Neural progenitor cell (in vitro differentiated cells): ENCODE measurements at regions not wholly inside any gene's neighbourhood (a gene's known extent, or its start where the extent isn't known, plus 50 kb on each side); places are given as distances from the start of the nearest gene placed in this dataset.
A peak's percentile ranks its signal among the peaks of the same experiment; 100 is the strongest.

Experiments
- DNase-seq: peaks from one replicate; pipeline ENCODE4 v3.0.0-alpha.2; 2016; ENCODE audit warnings: low spot score
- H2AFZ ChIP-seq: fragments of 200-600 bp; sonication (generic); replicated peaks from 2 replicates; pipeline ENCODE4 v1.6.1; 2016; ENCODE audit warnings: antibody characterized with exemption
- H3F3A ChIP-seq: fragments of 200-600 bp; sonication (generic); 2 replicates; pipeline ENCODE4 v1.6.1; 2016; ENCODE audit warnings: antibody characterized with exemption, low read depth
- H3K27ac ChIP-seq: fragments of 200-600 bp; sonication (generic); 2 replicates; pipeline ENCODE4 v1.5.1; 2016; ENCODE audit warnings: mild to moderate bottlenecking
- H3K27me3 ChIP-seq: fragments of 200-600 bp; sonication (generic); 2 replicates; pipeline ENCODE4 v1.6.1; 2016; ENCODE audit warnings: mild to moderate bottlenecking, moderate library complexity
- H3K36me3 ChIP-seq: fragments of 200-600 bp; sonication (generic); 2 replicates; pipeline ENCODE4 v1.5.1; 2016
- H3K4me1 ChIP-seq: fragments of 200-600 bp; sonication (generic); 2 replicates; pipeline ENCODE4 v1.6.1; 2016; ENCODE audit warnings: mixed run types
- H3K4me2 ChIP-seq: fragments of 200-600 bp; sonication (generic); 2 replicates; pipeline ENCODE4 v1.6.1; 2016
- H3K4me3 ChIP-seq: fragments of 200-600 bp; sonication (generic); 2 replicates; pipeline ENCODE4 v1.5.1; 2016
- H3K79me2 ChIP-seq: fragments of 200-600 bp; sonication (generic); 2 replicates; pipeline ENCODE4 v1.6.1; 2016; ENCODE audit warnings: low read depth
- H3K9ac ChIP-seq: fragments of 200-600 bp; sonication (generic); 2 replicates; pipeline ENCODE4 v1.6.1; 2016
- H3K9me3 ChIP-seq: fragments of 200-600 bp; sonication (generic); 2 replicates; pipeline ENCODE4 v1.5.1; 2016; ENCODE audit warnings: low read depth
- H4K20me1 ChIP-seq: fragments of 200-600 bp; sonication (generic); 2 replicates; pipeline ENCODE4 v1.6.1; 2016; ENCODE audit warnings: low read depth
- H3K27ac Mint-ChIP-seq: 3 replicates; pipeline ENCODE4 v1.8.0; 2021; ENCODE audit warnings: mixed read lengths
- H3K27me3 Mint-ChIP-seq: 2 replicates; pipeline ENCODE4 v1.8.0; 2022; ENCODE audit warnings: low read depth, mild to moderate bottlenecking, inconsistent platforms, moderate library complexity, mixed read lengths; ENCODE audit not compliant: insufficient read depth
- H3K36me3 Mint-ChIP-seq: 3 replicates; pipeline ENCODE4 v1.8.0; 2021; ENCODE audit warnings: mixed read lengths
- H3K4me1 Mint-ChIP-seq: 3 replicates; pipeline ENCODE4 v1.8.0; 2021; ENCODE audit warnings: mixed read lengths
- H3K4me3 Mint-ChIP-seq: 3 replicates; pipeline ENCODE4 v1.8.0; 2021; ENCODE audit warnings: mild to moderate bottlenecking, moderate library complexity, mixed read lengths
- H3K9me3 Mint-ChIP-seq: 3 replicates; pipeline ENCODE4 v1.8.0; 2020; ENCODE audit warnings: mixed read lengths
- CTCF ChIP-seq: fragments of 200-600 bp; sonication (generic); IDR thresholded peaks from 2 replicates; pipeline ENCODE4 v1.5.1; 2017; ENCODE audit warnings: antibody characterized with exemption, mild to moderate bottlenecking
- EZH2 ChIP-seq: fragments of 200-600 bp; sonication (generic); IDR thresholded peaks from 2 replicates; pipeline ENCODE4 v1.6.1; 2017; ENCODE audit warnings: antibody characterized with exemption, mild to moderate bottlenecking, moderate library complexity
- EZH2phosphoT487 ChIP-seq: fragments of 200-600 bp; sonication (generic); IDR thresholded peaks from 2 replicates; pipeline ENCODE4 v1.6.1; 2017; ENCODE audit warnings: antibody characterized with exemption

GRCh38 chr2:59889305-59889704, 664.1 kb downstream of the BCL11A start:
- DNase-seq, result no peak
- Histone ChIP-seq H3K36me3 (no peaks in the 10 kb centered on the region), H3K9me3 (no peaks in the 10 kb centered on the region), H3K4me2 (no peak overlapping the region), H3K4me3 (no peak overlapping the region), H3K27ac (no peak overlapping the region), H3K27me3 (no peaks in the 10 kb centered on the region), H3K4me1 (peaks cover 6% of the 10 kb centered on the region), H3K9ac (no peak overlapping the region), H3F3A (no peaks in the 10 kb centered on the region), H4K20me1 (no peaks in the 10 kb centered on the region), H3K79me2 (no peaks in the 10 kb centered on the region), H2AFZ (no peak overlapping the region)
- Mint-ChIP-seq H3K36me3 (no peaks in the 10 kb centered on the region), H3K4me3 (no peak overlapping the region), H3K27ac (no peak overlapping the region), H3K4me1 (peaks cover 12% of the 10 kb centered on the region), H3K27me3 (peaks cover 3% of the 10 kb centered on the region), H3K9me3 (no peaks in the 10 kb centered on the region)
- TF ChIP-seq EZH2 (no peak), CTCF (no peak)

- Histone ChIP-seq H3K9ac (no peak overlapping the region), H3K4me3 (no peak overlapping the region), H3K27me3 (no peaks in the 10 kb centered on the region), H3K4me2 (no peak overlapping the region), H3K79me2 (no peaks in the 10 kb centered on the region), H3K4me1 (peaks cover 6% of the 10 kb centered on the region), H3K27ac (no peak overlapping the region), H4K20me1 (no peaks in the 10 kb centered on the region), H3K9me3 (no peaks in the 10 kb centered on the region), H2AFZ (no peak overlapping the region), H3F3A (no peaks in the 10 kb centered on the region), H3K36me3 (no peaks in the 10 kb centered on the region)
- H3K27me3 Mint-ChIP-seq, result peaks cover 6% of the 10 kb centered on the region
- H3K9me3 Mint-ChIP-seq, result no peaks in the 10 kb centered on the region
- no peaks in the 10 kb centered on the region for H3K36me3 Mint-ChIP-seq
- no peak overlapping the region for H3K27ac Mint-ChIP-seq
- H3K4me1 Mint-ChIP-seq, result peaks cover 12% of the 10 kb centered on the region
- DNase-seq, result no peak
- no peak for TF ChIP-seq EZH2
- no peak for TF ChIP-seq CTCF
- TF ChIP-seq EZH2phosphoT487, result no peak
- H3K4me3 Mint-ChIP-seq, result no peak overlapping the region
Measured at GRCh38 chr2:59888706-59889105, 664.7 kb downstream of the BCL11A start.

GRCh38 chr2:59888015-59888414, 665.4 kb downstream of the BCL11A start:
- H3K27ac Mint-ChIP-seq, result peak overlapping the region; percentile 15

More at GRCh38 chr2:59888015-59888414, 665.4 kb downstream of the BCL11A start:
- Histone ChIP-seq H3K9me3 (no peaks in the 10 kb centered on the region), H3K79me2 (no peaks in the 10 kb centered on the region), H3K4me3 (no peak overlapping the region), H3K27me3 (no peaks in the 10 kb centered on the region), H2AFZ (peak overlapping the region; percentile 61), H3K36me3 (no peaks in the 10 kb centered on the region), H3K9ac (no peak overlapping the region), H3K27ac (no peak overlapping the region), H3F3A (no peaks in the 10 kb centered on the region), H3K4me1 (peaks cover 6% of the 10 kb centered on the region), H4K20me1 (no peaks in the 10 kb centered on the region), H3K4me2 (no peak overlapping the region)
- no peaks in the 10 kb centered on the region for H3K36me3 Mint-ChIP-seq
- no peak overlapping the region for H3K4me3 Mint-ChIP-seq
- H3K4me1 Mint-ChIP-seq, result peaks cover 14% of the 10 kb centered on the region
- H3K9me3 Mint-ChIP-seq, result no peaks in the 10 kb centered on the region
- no peak for TF ChIP-seq EZH2phosphoT487
- no peak for TF ChIP-seq CTCF
- no peak for TF ChIP-seq EZH2
- DNase-seq, result no peak
- peaks cover 7% of the 10 kb centered on the region for H3K27me3 Mint-ChIP-seq
